MM.1S (cell line): ENCODE measurements at regions not wholly inside any gene's neighbourhood (a gene's known extent, or its start where the extent isn't known, plus 50 kb on each side); places are given as distances from the start of the nearest gene placed in this dataset.

Experiments
- DNase-seq: peaks from one replicate; pipeline ENCODE4 v3.0.0-alpha.2; 2015
- H2AFZ ChIP-seq: fragments of 300-600 bp; sonication (generic); 2 replicates; pipeline ENCODE4 v1.6.0; 2016; ENCODE audit warnings: antibody characterized with exemption, low read length
- H3F3A ChIP-seq: fragments of 300-600 bp; sonication (generic); 2 replicates; pipeline ENCODE4 v1.6.1; 2016; ENCODE audit warnings: mild to moderate bottlenecking, antibody characterized with exemption, low read length, moderate library complexity, mixed read lengths; ENCODE audit not compliant: insufficient read depth
- H3K27ac ChIP-seq: fragments of 300-600 bp; sonication (generic); 2 replicates; pipeline ENCODE4 v1.5.1; 2016; ENCODE audit warnings: mild to moderate bottlenecking, low read length
- H3K27me3 ChIP-seq: fragments of 300-600 bp; sonication (generic); replicated peaks from 2 replicates; pipeline ENCODE4 v1.6.0; 2016; ENCODE audit warnings: low read length; ENCODE audit not compliant: insufficient read depth
- H3K36me3 ChIP-seq: fragments of 300-600 bp; sonication (generic); replicated peaks from 2 replicates; pipeline ENCODE4 v1.6.1; 2016; ENCODE audit warnings: mild to moderate bottlenecking, low read length, mixed read lengths; ENCODE audit not compliant: insufficient read depth
- H3K4me1 ChIP-seq: fragments of 300-600 bp; sonication (generic); 2 replicates; pipeline ENCODE4 v1.6.1; 2016; ENCODE audit warnings: low read length, mixed read lengths
- H3K4me2 ChIP-seq: fragments of 300-600 bp; sonication (generic); 2 replicates; pipeline ENCODE4 v1.6.0; 2016; ENCODE audit warnings: low read depth, low read length
- H3K4me3 ChIP-seq: fragments of 300-600 bp; sonication (generic); 2 replicates; pipeline ENCODE4 v1.5.1; 2016; ENCODE audit warnings: low read length, mixed read lengths
- H3K79me2 ChIP-seq: fragments of 300-600 bp; sonication (generic); 2 replicates; pipeline ENCODE4 v1.6.1; 2016; ENCODE audit warnings: mixed run types, low read length, mixed read lengths
- H3K9ac ChIP-seq: fragments of 300-600 bp; sonication (generic); 2 replicates; pipeline ENCODE4 v1.6.1; 2016; ENCODE audit warnings: low read length, mixed read lengths
- H3K9me2 ChIP-seq: fragments of 300-600 bp; sonication (generic); replicated peaks from 2 replicates; pipeline ENCODE4 v1.6.1; 2016; ENCODE audit warnings: mild to moderate bottlenecking, low read length, mixed read lengths; ENCODE audit not compliant: insufficient read depth
- H3K9me3 ChIP-seq: fragments of 300-600 bp; sonication (generic); replicated peaks from 2 replicates; pipeline ENCODE4 v1.6.1; 2016; ENCODE audit warnings: mild to moderate bottlenecking, low read length, mixed read lengths; ENCODE audit not compliant: insufficient read depth
- H4K20me1 ChIP-seq: fragments of 300-600 bp; sonication (generic); 2 replicates; pipeline ENCODE4 v1.6.1; 2016; ENCODE audit warnings: mild to moderate bottlenecking, low read length, moderate library complexity, mixed read lengths; ENCODE audit not compliant: insufficient read depth
- EZH2 ChIP-seq: fragments of 300-600 bp; sonication (generic); optimal IDR thresholded peaks from 2 replicates; pipeline ENCODE3; 2017; ENCODE audit warnings: low read depth, mild to moderate bottlenecking, antibody characterized with exemption, low read length, mixed read lengths
- EZH2phosphoT487 ChIP-seq: fragments of 300-600 bp; sonication (generic); IDR thresholded peaks from 2 replicates; pipeline ENCODE4 v1.6.1; 2018; ENCODE audit warnings: antibody characterized with exemption, low read length
- TF ChIP-seq, protein P1 (sequence below): fragments of 300-600 bp; sonication (generic); IDR thresholded peaks from 2 replicates; pipeline ENCODE4 v1.5.1; 2016; ENCODE audit warnings: antibody characterized with exemption, low read length, mixed read lengths

DNA sequence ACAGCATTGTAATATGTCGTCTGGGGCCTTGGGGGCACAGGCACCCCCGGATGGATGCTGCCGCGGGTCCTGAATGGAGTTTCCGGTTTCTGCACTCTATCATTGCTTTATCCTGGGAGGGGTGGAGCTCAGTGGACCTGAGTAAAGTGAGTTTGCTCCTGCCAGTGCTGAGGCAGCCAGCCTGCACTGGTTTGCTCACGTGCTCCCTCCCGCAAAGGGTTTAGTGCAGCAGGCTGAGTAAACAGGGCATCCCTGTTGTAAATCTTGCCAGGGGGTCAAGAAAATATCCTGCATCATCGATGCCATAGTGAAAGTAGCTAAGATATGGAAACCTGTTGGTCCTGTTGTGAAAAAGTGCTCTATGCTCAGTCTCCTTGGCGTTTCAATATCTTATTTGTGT is 85.6 kb upstream of the BRINP3 start:
- no peak for DNase-seq
- H3K36me3 ChIP-seq: no peaks in the 10 kb centered on the region
- H3K79me2 ChIP-seq: no peaks in the 10 kb centered on the region
- no peaks in the 10 kb centered on the region for H3K9me3 ChIP-seq
- H3K9me2 ChIP-seq: no peaks in the 10 kb centered on the region
- no peak overlapping the region for H3K27ac ChIP-seq
- no peak overlapping the region for H3K4me2 ChIP-seq
- H3K4me3 ChIP-seq: no peak overlapping the region
- H3K9ac ChIP-seq: no peak overlapping the region
- TF ChIP-seq EZH2phosphoT487 (no peak), EZH2 (no peak)
- TF ChIP-seq, protein P1, sequence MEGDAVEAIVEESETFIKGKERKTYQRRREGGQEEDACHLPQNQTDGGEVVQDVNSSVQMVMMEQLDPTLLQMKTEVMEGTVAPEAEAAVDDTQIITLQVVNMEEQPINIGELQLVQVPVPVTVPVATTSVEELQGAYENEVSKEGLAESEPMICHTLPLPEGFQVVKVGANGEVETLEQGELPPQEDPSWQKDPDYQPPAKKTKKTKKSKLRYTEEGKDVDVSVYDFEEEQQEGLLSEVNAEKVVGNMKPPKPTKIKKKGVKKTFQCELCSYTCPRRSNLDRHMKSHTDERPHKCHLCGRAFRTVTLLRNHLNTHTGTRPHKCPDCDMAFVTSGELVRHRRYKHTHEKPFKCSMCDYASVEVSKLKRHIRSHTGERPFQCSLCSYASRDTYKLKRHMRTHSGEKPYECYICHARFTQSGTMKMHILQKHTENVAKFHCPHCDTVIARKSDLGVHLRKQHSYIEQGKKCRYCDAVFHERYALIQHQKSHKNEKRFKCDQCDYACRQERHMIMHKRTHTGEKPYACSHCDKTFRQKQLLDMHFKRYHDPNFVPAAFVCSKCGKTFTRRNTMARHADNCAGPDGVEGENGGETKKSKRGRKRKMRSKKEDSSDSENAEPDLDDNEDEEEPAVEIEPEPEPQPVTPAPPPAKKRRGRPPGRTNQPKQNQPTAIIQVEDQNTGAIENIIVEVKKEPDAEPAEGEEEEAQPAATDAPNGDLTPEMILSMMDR: no peak
- no peaks in the 10 kb centered on the region for H3K27me3 ChIP-seq
- no peaks in the 10 kb centered on the region for H3F3A ChIP-seq
- no peaks in the 10 kb centered on the region for H3K4me1 ChIP-seq
- H2AFZ ChIP-seq: no peak overlapping the region
- no peaks in the 10 kb centered on the region for H4K20me1 ChIP-seq

DNA sequence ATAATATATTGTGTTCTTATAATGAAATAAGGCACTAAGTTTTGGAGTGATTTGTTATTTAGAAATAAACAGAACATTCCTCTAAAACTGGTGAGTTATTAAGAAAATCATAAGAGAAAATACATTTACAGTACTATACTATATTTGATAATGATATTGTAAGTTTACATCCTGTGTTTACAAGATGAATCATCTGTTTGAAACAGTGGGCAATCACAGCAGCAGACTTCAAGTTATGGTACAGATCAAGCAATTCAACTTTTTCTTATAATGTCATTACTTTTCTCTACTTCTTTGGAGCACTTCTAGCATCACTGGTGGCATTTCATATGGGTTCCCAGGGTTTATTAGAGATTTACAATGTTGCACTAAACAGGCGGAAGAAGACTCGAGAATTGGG is 86.5 kb upstream of the BRINP3 start:
- no peaks in the 10 kb centered on the region for H3K36me3 ChIP-seq
- TF ChIP-seq EZH2phosphoT487 (no peak), EZH2 (no peak)
- TF ChIP-seq, protein P1: no peak
- H3K79me2 ChIP-seq: no peaks in the 10 kb centered on the region
- H2AFZ ChIP-seq: no peak overlapping the region
- no peak overlapping the region for H3K9ac ChIP-seq
- no peaks in the 10 kb centered on the region for H3K27me3 ChIP-seq
- H3K9me2 ChIP-seq: no peaks in the 10 kb centered on the region
- H3K4me3 ChIP-seq: no peak overlapping the region
- no peaks in the 10 kb centered on the region for H4K20me1 ChIP-seq
- H3K4me2 ChIP-seq: no peak overlapping the region
- no peak for DNase-seq
- no peaks in the 10 kb centered on the region for H3K9me3 ChIP-seq
- no peak overlapping the region for H3K27ac ChIP-seq
- H3F3A ChIP-seq: no peaks in the 10 kb centered on the region
- no peaks in the 10 kb centered on the region for H3K4me1 ChIP-seq

DNA sequence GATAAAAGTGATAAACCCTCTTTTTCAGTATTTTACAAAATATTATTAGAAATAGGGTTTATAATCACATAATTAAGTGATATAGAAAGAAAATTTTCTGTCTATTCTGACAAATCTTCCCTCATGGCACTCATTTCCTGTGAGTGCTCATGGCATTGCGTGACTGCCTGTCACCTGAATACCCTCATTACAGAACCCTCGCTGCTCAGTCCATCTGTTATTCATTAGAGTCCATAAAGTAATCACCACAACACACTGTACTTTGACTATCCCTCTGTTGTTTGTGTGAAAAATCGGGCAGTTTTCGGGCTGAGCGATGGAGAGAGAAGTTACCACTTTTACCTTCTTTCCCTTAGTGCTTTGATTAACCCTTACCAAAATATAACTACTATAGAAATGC is 100.4 kb upstream of the BRINP3 start:
- Histone ChIP-seq H3K4me1 (peaks cover 12% of the 10 kb centered on the region; the same call in 1 of the 2 replicates), H4K20me1 (no peaks in the 10 kb centered on the region), H3F3A (no peaks in the 10 kb centered on the region), H3K4me3 (no peak overlapping the region), H3K27ac (no peak overlapping the region), H3K9ac (no peak overlapping the region), H3K27me3 (no peaks in the 10 kb centered on the region), H3K4me2 (no peak overlapping the region), H3K36me3 (no peaks in the 10 kb centered on the region), H3K9me3 (no peaks in the 10 kb centered on the region), H3K79me2 (no peaks in the 10 kb centered on the region), H3K9me2 (no peaks in the 10 kb centered on the region), H2AFZ (no peak overlapping the region)
- no peak for TF ChIP-seq EZH2
- TF ChIP-seq EZH2phosphoT487: no peak
- TF ChIP-seq, protein P1: no peak
- no peak for DNase-seq
